HCT116 (cell line): ENCODE measurements at regions not wholly inside any gene's neighbourhood (a gene's known extent, or its start where the extent isn't known, plus 50 kb on each side); places are given as distances from the start of the nearest gene placed in this dataset.

Experiments used
- ATAC-seq: fragments of 200-7000 bp; cut with Tn5 transposase; 2 replicates; pipeline ENCODE4 v1.9.1; 2020; ENCODE audit warnings: mild to moderate bottlenecking, moderate library complexity
- BruUV-seq: library from RNA; stranded (reverse); fragments of 400-500 nt; replicated peaks from 2 replicates; lab custom pipeline; 2021; lab: Mats Ljungman, UMichigan
- CTCF ChIA-PET: fragments of 300-600 bp; sonication (Branson Sonifier 250); formaldehyde crosslinking; loops from one replicate; lab custom pipeline; 2021; ENCODE audit warnings: antibody characterized with exemption; lab: Charles Lee
- POLR2A ChIA-PET: fragments of 300-600, 350-600 bp; sonication (Branson Sonifier 250); formaldehyde crosslinking; loops from one replicate; lab custom pipeline; 2021; ENCODE audit warnings: antibody characterized with exemption; lab: Charles Lee
- RAD21 ChIA-PET, 2 experiments: fragments of 300-600 bp; sonication (Branson Sonifier 250); formaldehyde crosslinking; loops; one replicate each; lab custom pipeline; 2023; ENCODE audit warnings: low total read pairs in 2 of 2; ENCODE audit not compliant: uncharacterized antibody in 2 of 2, unreplicated experiment in 2 of 2, low non-redundant PET in 1 of 2; lab: Charles Lee
- DNase-seq: peaks from one replicate; pipeline ENCODE4 v3.0.0-alpha.2; 2010; ENCODE audit warnings: low read depth, low spot score
- H2AFZ ChIP-seq: fragments of 200-600 bp; shearing (Covaris generic), sonication (generic); 2 replicates; pipeline ENCODE4 v1.6.1; 2017; ENCODE audit warnings: low read depth, mixed run types, mixed read lengths, antibody characterized with exemption, low read length; ENCODE audit not compliant: poor library complexity, severe bottlenecking
- H3K27ac ChIP-seq: 2 replicates; pipeline ENCODE4 v1.5.1; 2012; ENCODE audit warnings: low read depth, low read length
- H3K27me3 ChIP-seq: fragments of 200-600 bp; sonication (generic); 2 replicates; pipeline ENCODE4 v1.6.1; 2016; ENCODE audit warnings: mixed run types, low read length, mixed read lengths; ENCODE audit not compliant: insufficient read depth
- H3K36me3 ChIP-seq, 2 experiments: fragments of 200-500 bp in 1 of 2; fragments of 200-600 bp in 1 of 2; sonication (Bioruptor generic) in 1 of 2; sonication (generic) in 1 of 2; 2 replicates each; pipeline versions ENCODE4 v1.5.1 to v1.6.1; 2014 to 2016; ENCODE audit warnings: low read length in 2 of 2, inconsistent platforms in 1 of 2, mixed read lengths in 1 of 2, mixed run types in 1 of 2; ENCODE audit not compliant: insufficient read depth in 2 of 2, control insufficient read depth in 1 of 2
- H3K4me1 ChIP-seq, 2 experiments: fragments of 200-600 bp in 1 of 2; sonication (generic) in 1 of 2; 2 replicates each; pipeline versions ENCODE4 v1.5.1 to v1.6.1; 2012 to 2017; ENCODE audit warnings: low read length in 2 of 2, inconsistent platforms in 1 of 2, mild to moderate bottlenecking in 1 of 2, mixed read lengths in 1 of 2, mixed run types in 1 of 2, moderate library complexity in 1 of 2; ENCODE audit not compliant: insufficient read depth in 2 of 2, control insufficient read depth in 1 of 2
- H3K4me2 ChIP-seq: fragments of 200-600 bp; sonication (generic); 2 replicates; pipeline ENCODE4 v1.6.1; 2017; ENCODE audit warnings: mixed run types, low read length, mixed read lengths
- H3K4me3 ChIP-seq, 2 experiments: fragments of 200-600 bp in 1 of 2; sonication (generic) in 1 of 2; replicated peaks in 1 of 2; 2 replicates each; pipeline ENCODE4 v1.5.1; 2011 to 2016; ENCODE audit warnings: low read length in 2 of 2, control low read depth in 1 of 2, low read depth in 1 of 2, mild to moderate bottlenecking in 1 of 2, mixed read lengths in 1 of 2, mixed run types in 1 of 2
- H3K79me2 ChIP-seq: fragments of 200-600 bp; sonication (generic); 2 replicates; pipeline ENCODE4 v1.6.1; 2017; ENCODE audit warnings: mild to moderate bottlenecking, mixed run types, low read length, moderate library complexity, mixed read lengths; ENCODE audit not compliant: insufficient read depth
- H3K9ac ChIP-seq: fragments of 200-600 bp; sonication (generic); 2 replicates; pipeline ENCODE4 v1.6.1; 2016; ENCODE audit warnings: low read length, mixed read lengths
- H3K9me2 ChIP-seq: fragments of 200-600 bp; sonication (generic), shearing (Covaris generic); 2 replicates; pipeline ENCODE4 v1.6.1; 2017; ENCODE audit warnings: mixed run types, mild to moderate bottlenecking, moderate library complexity; ENCODE audit not compliant: insufficient read depth
- H3K9me3 ChIP-seq, 2 experiments: fragments of 200-500 bp in 1 of 2; fragments of 200-600 bp in 1 of 2; sonication (Bioruptor generic) in 1 of 2; sonication (generic) in 1 of 2; 2 replicates each; pipeline ENCODE4 v1.6.1; 2014 to 2017; ENCODE audit warnings: low read length in 2 of 2, mixed read lengths in 2 of 2, inconsistent platforms in 1 of 2, low read depth in 1 of 2, mild to moderate bottlenecking in 1 of 2, mixed run types in 1 of 2, moderate library complexity in 1 of 2; ENCODE audit not compliant: control insufficient read depth in 1 of 2, insufficient read depth in 1 of 2
- H4K20me1 ChIP-seq: fragments of 200-600 bp; sonication (generic), shearing (Covaris generic); 2 replicates; pipeline ENCODE4 v1.6.1; 2017; ENCODE audit warnings: mixed run types, mild to moderate bottlenecking, moderate library complexity; ENCODE audit not compliant: insufficient read depth
- CBX3 ChIP-seq: IDR thresholded peaks from 2 replicates; pipeline ENCODE4 v1.6.1; 2012; ENCODE audit warnings: low read depth
- CEBPB ChIP-seq: IDR thresholded peaks from 2 replicates; pipeline ENCODE4 v1.6.1; 2012; ENCODE audit warnings: low read depth
- ELF1 ChIP-seq: IDR thresholded peaks from 2 replicates; pipeline ENCODE4 v1.6.1; 2012; ENCODE audit warnings: low read depth, borderline replicate concordance
- FOSL1 ChIP-seq: IDR thresholded peaks from 2 replicates; pipeline ENCODE4 v1.6.1; 2012; ENCODE audit warnings: low read depth
- JUND ChIP-seq: IDR thresholded peaks from 2 replicates; pipeline ENCODE4 v1.6.1; 2012
- POLR2A ChIP-seq: IDR thresholded peaks from 2 replicates; pipeline ENCODE4 v1.7.0; 2011; ENCODE audit warnings: borderline replicate concordance; ENCODE audit not compliant: insufficient read depth, insufficient read length; ENCODE audit errors: extremely low read depth
- SIN3A ChIP-seq: IDR thresholded peaks from 2 replicates; pipeline ENCODE4 v1.6.1; 2012; ENCODE audit warnings: low read depth
- YY1 ChIP-seq: IDR thresholded peaks from 2 replicates; pipeline ENCODE4 v1.6.1; 2011; ENCODE audit warnings: low read length, low read depth, moderate library complexity, mild to moderate bottlenecking; ENCODE audit not compliant: insufficient replicate concordance; ENCODE audit errors: extremely low read depth
- ZFX ChIP-seq: fragments of 450-650 bp; IDR thresholded peaks from 2 replicates; pipeline ENCODE4 v1.6.1; 2017
- ZNF274 ChIP-seq: fragments of 200-500 bp; sonication (Bioruptor generic); IDR thresholded peaks from 2 replicates; pipeline ENCODE4 v1.6.1; 2014; ENCODE audit warnings: mild to moderate bottlenecking, low read depth, low read length, inconsistent platforms
- intact Hi-C: fragments of 100-400 bp; cut with micrococcal nuclease; formaldehyde crosslinking; loops from 2 replicates; pipeline ENCODE4 v1.10.0; 2022
- TF ChIP-seq, protein P1 (sequence below): IDR thresholded peaks from 2 replicates; pipeline ENCODE4 v1.6.1; 2012
- TF ChIP-seq, protein P2 (sequence below): IDR thresholded peaks from 2 replicates; pipeline ENCODE4 v1.6.1; 2011; ENCODE audit warnings: mild to moderate bottlenecking, low read length, moderate library complexity; ENCODE audit not compliant: insufficient replicate concordance; ENCODE audit errors: extremely low read depth

DNA sequence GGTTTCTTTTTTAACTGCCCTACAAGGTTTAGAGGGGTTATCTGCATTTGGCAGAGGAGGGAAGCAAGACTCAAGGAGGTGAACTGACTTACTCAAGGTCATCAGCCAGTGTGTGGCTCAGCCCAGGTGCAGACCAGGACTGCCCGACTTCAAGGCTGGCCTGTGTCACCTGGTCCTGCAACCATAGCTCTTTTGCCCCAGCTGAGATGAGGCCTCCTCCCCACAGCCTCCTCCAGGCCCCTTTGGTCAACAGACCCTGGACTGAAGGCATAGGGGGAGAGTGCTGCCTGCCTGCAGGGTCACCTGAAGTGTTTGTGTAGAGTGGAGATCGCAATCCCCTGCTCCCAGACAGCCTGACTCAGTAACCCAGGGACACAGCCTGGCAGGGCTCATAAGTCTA, 168.5 kb upstream of the GLI2 start:
- ChIA-PET CTCF (no interaction called here), POLR2A (interaction anchor here (2.4 kb wide), 1 partner anchor 14 kb away, joined by 6 read pairs; no protein-coding TSS in a partner anchor), RAD21 (no interaction called here)
- DNase-seq (no peak), ATAC-seq (no peak)
- H4K20me1 ChIP-seq, result no peaks in the 10 kb centered on the region
- no peak overlapping the region for H3K27ac ChIP-seq
- no peaks in the 10 kb centered on the region for H3K9me2 ChIP-seq
- TF ChIP-seq CBX3 (no peak), YY1 (no peak)
- TF ChIP-seq, protein P1, sequence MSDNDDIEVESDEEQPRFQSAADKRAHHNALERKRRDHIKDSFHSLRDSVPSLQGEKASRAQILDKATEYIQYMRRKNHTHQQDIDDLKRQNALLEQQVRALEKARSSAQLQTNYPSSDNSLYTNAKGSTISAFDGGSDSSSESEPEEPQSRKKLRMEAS, result no peak
- no peaks in the 10 kb centered on the region for H3K36me3 ChIP-seq
- BruUV-seq, result no TSS peak
- H2AFZ ChIP-seq, result no peak overlapping the region
- no peaks in the 10 kb centered on the region for H3K4me1 ChIP-seq
- H3K4me3 ChIP-seq, result no peak overlapping the region
- no peaks in the 10 kb centered on the region for H3K79me2 ChIP-seq
- H3K27me3 ChIP-seq, result no peaks in the 10 kb centered on the region
- H3K9ac ChIP-seq, result no peak overlapping the region
- H3K4me2 ChIP-seq, result no peak overlapping the region
- intact Hi-C loops, result no loop called here
- no peaks in the 10 kb centered on the region for H3K9me3 ChIP-seq

DNA sequence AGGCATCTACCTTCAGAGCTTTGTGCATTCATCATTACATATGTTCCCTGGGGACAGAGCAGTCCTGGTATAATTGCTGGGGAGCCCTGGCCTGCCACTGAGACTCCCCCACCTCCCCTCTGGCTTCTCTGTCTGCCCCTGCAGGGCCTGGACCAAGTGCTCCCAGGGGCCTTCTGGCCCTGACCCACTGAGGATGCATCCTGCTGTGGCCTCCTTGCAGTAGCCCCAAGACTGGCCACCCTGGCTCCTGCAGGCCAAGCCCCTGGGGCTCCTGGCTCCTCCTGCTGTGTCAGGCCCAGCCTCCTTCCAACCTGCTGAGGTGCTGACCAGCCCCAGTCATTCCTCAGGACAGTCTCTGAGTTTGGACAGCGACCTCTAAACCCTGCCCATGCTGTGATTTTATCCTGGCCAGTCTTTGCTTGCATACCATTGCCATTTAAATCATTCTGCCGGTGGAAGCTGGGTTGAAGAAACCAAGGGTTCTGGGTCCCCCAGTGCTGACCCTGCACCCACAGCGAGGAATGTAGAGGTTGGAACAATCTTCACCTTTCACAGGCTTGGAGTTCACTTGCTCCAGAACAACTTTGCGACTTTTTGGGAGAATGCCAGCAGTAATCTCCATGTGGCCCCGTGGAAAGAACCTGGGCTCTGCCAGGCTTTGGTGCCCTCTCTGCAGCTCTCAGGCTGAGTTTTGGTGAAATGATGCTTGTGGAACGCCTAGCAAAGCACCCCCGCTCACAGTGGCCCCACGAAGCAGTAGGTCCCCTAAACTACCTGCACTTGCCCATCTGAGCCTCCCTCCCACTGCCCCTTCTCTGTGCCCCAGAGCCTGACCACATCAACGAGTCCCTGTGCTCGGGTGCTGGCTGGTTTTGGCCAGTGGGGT, 167.3 kb upstream of the GLI2 start:
- RAD21 ChIA-PET, result no interaction called here
- H3K27me3 ChIP-seq, result no peaks in the 10 kb centered on the region
- BruUV-seq, result no TSS peak

More for the DNA sequence above, 167.3 kb upstream of the GLI2 start:
- H3K36me3 ChIP-seq, result no peaks in the 10 kb centered on the region
- H2AFZ ChIP-seq, result no peak overlapping the region
- DNase-seq, result no peak
- CTCF ChIA-PET, result no interaction called here
- H3K4me1 ChIP-seq, result no peaks in the 10 kb centered on the region
- intact Hi-C loops, result no loop called here
- no peak overlapping the region for H3K4me2 ChIP-seq
- H3K27ac ChIP-seq, result no peak overlapping the region
- no peaks in the 10 kb centered on the region for H3K79me2 ChIP-seq
- no peak overlapping the region for H3K4me3 ChIP-seq
- H3K9ac ChIP-seq, result no peak overlapping the region
- no peaks in the 10 kb centered on the region for H3K9me3 ChIP-seq
- H4K20me1 ChIP-seq, result no peaks in the 10 kb centered on the region
- no peaks in the 10 kb centered on the region for H3K9me2 ChIP-seq
- POLR2A ChIA-PET, result interaction anchor here (2.4 kb wide), 1 partner anchor 15 kb away, joined by 6 read pairs; no protein-coding TSS in a partner anchor
- peak; percentile 50; the same call in 1 of the 2 replicates for ATAC-seq
- TF ChIP-seq SIN3A (no peak), FOSL1 (no peak), ZNF274 (no peak), CEBPB (no peak), YY1 (no peak), ELF1 (no peak), JUND (no peak), POLR2A (no peak), CBX3 (no peak), ZFX (no peak)
- TF ChIP-seq, protein P1, result no peak
- TF ChIP-seq, protein P2, sequence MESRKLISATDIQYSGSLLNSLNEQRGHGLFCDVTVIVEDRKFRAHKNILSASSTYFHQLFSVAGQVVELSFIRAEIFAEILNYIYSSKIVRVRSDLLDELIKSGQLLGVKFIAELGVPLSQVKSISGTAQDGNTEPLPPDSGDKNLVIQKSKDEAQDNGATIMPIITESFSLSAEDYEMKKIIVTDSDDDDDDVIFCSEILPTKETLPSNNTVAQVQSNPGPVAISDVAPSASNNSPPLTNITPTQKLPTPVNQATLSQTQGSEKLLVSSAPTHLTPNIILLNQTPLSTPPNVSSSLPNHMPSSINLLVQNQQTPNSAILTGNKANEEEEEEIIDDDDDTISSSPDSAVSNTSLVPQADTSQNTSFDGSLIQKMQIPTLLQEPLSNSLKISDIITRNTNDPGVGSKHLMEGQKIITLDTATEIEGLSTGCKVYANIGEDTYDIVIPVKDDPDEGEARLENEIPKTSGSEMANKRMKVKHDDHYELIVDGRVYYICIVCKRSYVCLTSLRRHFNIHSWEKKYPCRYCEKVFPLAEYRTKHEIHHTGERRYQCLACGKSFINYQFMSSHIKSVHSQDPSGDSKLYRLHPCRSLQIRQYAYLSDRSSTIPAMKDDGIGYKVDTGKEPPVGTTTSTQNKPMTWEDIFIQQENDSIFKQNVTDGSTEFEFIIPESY, result no peak
